ENCODE measurements at regions not wholly inside any gene's neighbourhood (a gene's known extent, or its start where the extent isn't known, plus 50 kb on each side); places are given as distances from the start of the nearest gene placed in this dataset.

GRCh38 chr18:55699233-55699765, 111.3 kb upstream of the TCF4 start:
- no peak for TF ChIP-seq KDM5A (IDR thresholded peaks at IDR 0.05; ENCODE audit: low read length)
- TF ChIP-seq HDAC6 (IDR thresholded peaks at IDR 0.05; ENCODE audit: low read depth, low read length) = no peak
- no peak for TF ChIP-seq NRF1 (IDR thresholded peaks at IDR 0.05; ENCODE audit: low read depth, low read length)
- TF ChIP-seq TBP (IDR thresholded peaks at IDR 0.05; ENCODE audit: low read depth, low read length) = no peak
- no peak for TF ChIP-seq TAF7 (optimal IDR thresholded peaks at IDR 0.05; ENCODE audit: borderline replicate concordance, low read depth, low read length)
- TF ChIP-seq E2F6 (IDR thresholded peaks at IDR 0.05) = no peak
- TF ChIP-seq GTF2F1 (IDR thresholded peaks at IDR 0.05; ENCODE audit: borderline replicate concordance, low read depth, low read length) = no peak
- Histone ChIP-seq H3K4me2 (ENCODE audit: insufficient read depth in 1 of 2, low read depth in 2 of 2, low read length in 2 of 2) (no peak overlapping the region), H4K5ac (ENCODE audit: insufficient read length, low read depth, low read length) (no peak overlapping the region), H3K23me2 (ENCODE audit: low read depth, low read length) (no peaks in the 10 kb centered on the region; the same call in 1 of the 2 replicates), H3K27ac (ENCODE audit: low read depth, low read length) (no peak overlapping the region), H2BK5ac (ENCODE audit: low read depth, low read length) (no peak overlapping the region), H3K14ac (ENCODE audit: insufficient read length) (no peak overlapping the region), H2AK5ac (ENCODE audit: low read depth, low read length) (no peak overlapping the region), H3K4me3 (ENCODE audit: extremely low read depth in 1 of 4, insufficient read depth in 2 of 4, low read depth in 3 of 4, low read length in 4 of 4) (no peak overlapping the region), H3K56ac (replicated peaks; ENCODE audit: insufficient read length, low read depth, low read length) (no peak overlapping the region), H4K8ac (ENCODE audit: extremely low read depth, insufficient read depth, low read length) (no peak overlapping the region), H2BK12ac (ENCODE audit: low read depth, low read length) (no peak overlapping the region), H3K9me3 (ENCODE audit: insufficient read depth in 2 of 2, low read depth in 1 of 2, low read length in 1 of 2) (no peaks in the 10 kb centered on the region), H2BK20ac (ENCODE audit: low read length) (no peak overlapping the region), H3K36me3 (ENCODE audit: control insufficient read depth in 2 of 4, insufficient read depth in 4 of 4, low read length in 3 of 4) (no peaks in the 10 kb centered on the region), H2AFZ (ENCODE audit: low read length) (no peak overlapping the region), H3K79me2 (ENCODE audit: control insufficient read depth in 1 of 2, insufficient read depth in 2 of 2, low read length in 2 of 2) (no peaks in the 10 kb centered on the region), H2BK15ac (ENCODE audit: low read length) (no peak overlapping the region), H3K9ac (replicated peaks in 1 of 4; ENCODE audit: extremely low read depth in 1 of 4, low read depth in 3 of 4, low read length in 3 of 4) (no peak overlapping the region), H4K91ac (replicated peaks; ENCODE audit: insufficient read length, low read length) (no peak overlapping the region), H3K79me1 (ENCODE audit: low read depth, low read length) (no peaks in the 10 kb centered on the region), H4K20me1 (replicated peaks in 1 of 2; ENCODE audit: control insufficient read depth in 1 of 2, insufficient read depth in 2 of 2, low read length in 2 of 2) (no peaks in the 10 kb centered on the region), H3K4ac (replicated peaks; ENCODE audit: insufficient read length, low read depth, low read length) (no peak overlapping the region), H2BK120ac (replicated peaks; ENCODE audit: low read depth, low read length) (no peak overlapping the region), H3K18ac (ENCODE audit: extremely low read depth, low read length) (no peak overlapping the region), H3K23ac (ENCODE audit: insufficient read length) (no peak overlapping the region), H3K4me1 (replicated peaks in 1 of 4; ENCODE audit: control insufficient read depth in 3 of 4, insufficient read depth in 4 of 4, low read length in 3 of 4) (no peaks in the 10 kb centered on the region), H3K27me3 (replicated peaks in 1 of 4; ENCODE audit: control insufficient read depth in 3 of 4, extremely low read depth in 1 of 4, insufficient read depth in 3 of 4, low read length in 3 of 4) (peaks cover 0 to 2% (median 0%) of the 10 kb centered on the region in 4 experiments; a peak in 1 of 7 replicates)
- ChIA-PET POLR2A (ENCODE audit: partially characterized antibody) (no interaction called here), CTCF (ENCODE audit: partially characterized antibody) (no interaction called here)
- WGBS, 2 experiments (ENCODE audit: extremely low coverage in 1 of 2, insufficient coverage in 1 of 2, insufficient read length in 1 of 2, insufficient replicate concordance in 2 of 2, low coverage in 1 of 2, low lambda C conversion rate in 2 of 2, missing lambda C conversion rate in 1 of 2) = 91% methylated on average over 5 of the region's 5 CpGs; no CpG with 5 or more reads in 1 of the 2 experiments
- no peak for DNase-seq (ENCODE audit: low read depth in 1 of 2, low spot score in 2 of 2)
- FAIRE-seq = no peak

Data from H1 (cell line).